ENCODE measurements at regions not wholly inside any gene's neighbourhood (a gene's known extent, or its start where the extent isn't known, plus 50 kb on each side); places are given as distances from the start of the nearest gene placed in this dataset.

GRCh38 chr13:107586216-107586615 lies 629.1 kb downstream of the LIG4 start:
- TF ChIP-seq CTCF (IDR thresholded peaks at IDR 0.05): no peak
- no peak for DNase-seq
- intact Hi-C loops (cut with DNase I): no loop called here
- no peak for ATAC-seq
- Histone ChIP-seq H3K27ac (no peak overlapping the region), H3K36me3 (no peaks in the 10 kb centered on the region), H3K4me1 (no peaks in the 10 kb centered on the region), H3K27me3 (ENCODE audit: low read depth) (no peaks in the 10 kb centered on the region), H3K4me3 (no peak overlapping the region), H3K9me3 (no peaks in the 10 kb centered on the region)

DNA sequence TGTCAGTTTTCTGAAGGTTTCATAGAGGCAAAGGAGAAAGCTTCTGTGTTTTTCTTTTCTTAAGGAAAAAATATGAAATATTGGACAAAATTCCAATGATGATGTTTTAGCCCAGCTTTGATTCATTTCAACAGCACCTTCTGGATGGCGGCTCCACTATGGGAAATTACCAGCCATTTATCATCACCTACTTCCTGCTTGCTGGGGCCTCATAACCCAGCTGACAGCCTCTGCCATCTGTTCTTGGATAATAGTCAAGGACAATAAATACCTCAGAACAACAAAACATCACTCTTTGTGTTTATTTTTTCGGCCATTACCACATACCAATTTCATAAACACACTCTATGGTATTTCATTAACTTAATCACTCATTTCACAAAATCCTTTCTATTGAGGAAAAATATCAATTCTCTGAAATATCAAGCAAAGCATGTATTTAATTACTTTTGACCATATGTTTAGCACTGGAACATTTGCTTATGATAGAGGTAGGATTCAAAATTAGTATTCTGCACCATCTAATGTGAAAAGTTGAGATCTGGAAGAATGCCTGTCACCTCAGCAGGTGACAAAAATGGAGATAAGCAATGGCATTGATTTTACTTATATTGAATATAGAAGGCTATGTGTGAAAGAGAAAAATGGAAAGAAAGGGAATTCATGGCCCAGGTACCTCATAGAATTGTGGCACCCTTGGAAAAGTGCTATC lies 629.7 kb downstream of the LIG4 start:
- intact Hi-C loops (cut with DNase I): no loop called here
- Histone ChIP-seq H3K9me3 (no peaks in the 10 kb centered on the region), H3K27ac (no peak overlapping the region), H3K4me3 (no peak overlapping the region), H3K27me3 (ENCODE audit: low read depth) (no peaks in the 10 kb centered on the region), H3K4me1 (no peaks in the 10 kb centered on the region), H3K36me3 (no peaks in the 10 kb centered on the region)
- no peak for ATAC-seq
- no peak for TF ChIP-seq CTCF (IDR thresholded peaks at IDR 0.05)
- DNase-seq: no peak

DNA sequence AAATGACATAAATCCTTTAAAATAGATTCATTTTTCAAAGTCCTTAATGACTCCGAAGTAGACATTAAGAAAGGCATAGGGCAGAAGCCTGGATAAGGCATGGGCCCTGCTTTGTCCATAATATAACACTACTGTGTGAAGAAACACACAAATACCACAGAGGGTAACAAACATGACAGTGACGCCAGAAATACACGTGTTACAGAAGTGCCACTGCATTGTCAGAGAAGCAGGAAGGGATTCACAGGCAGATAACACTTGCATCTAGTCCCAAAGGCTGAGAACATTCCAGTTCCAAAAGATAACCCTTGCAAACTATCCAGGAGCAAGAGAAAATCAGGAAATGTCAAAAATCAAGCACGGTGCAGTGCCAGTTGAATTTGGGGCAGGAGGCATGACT lies 633.2 kb downstream of the LIG4 start:
- no peaks in the 10 kb centered on the region for H3K9me3 ChIP-seq
- DNase-seq: no peak
- no peaks in the 10 kb centered on the region for H3K36me3 ChIP-seq
- no peak for ATAC-seq
- H3K27ac ChIP-seq: no peak overlapping the region
- intact Hi-C loops (cut with DNase I): no loop called here
- H3K4me3 ChIP-seq: no peak overlapping the region
- no peak for TF ChIP-seq CTCF (IDR thresholded peaks at IDR 0.05)
- no peaks in the 10 kb centered on the region for H3K4me1 ChIP-seq
- no peaks in the 10 kb centered on the region for H3K27me3 ChIP-seq (ENCODE audit: low read depth)

GRCh38 chr13:107580741-107581412 lies 634.5 kb downstream of the LIG4 start:
- Histone ChIP-seq H3K27ac (no peak overlapping the region), H3K27me3 (ENCODE audit: low read depth) (no peaks in the 10 kb centered on the region), H3K36me3 (no peaks in the 10 kb centered on the region), H3K4me1 (no peaks in the 10 kb centered on the region), H3K4me3 (no peak overlapping the region), H3K9me3 (no peaks in the 10 kb centered on the region)
- ATAC-seq (no peak), DNase-seq (no peak)
- intact Hi-C loops (cut with DNase I): no loop called here
- no peak for TF ChIP-seq CTCF (IDR thresholded peaks at IDR 0.05)

- TF ChIP-seq CTCF (IDR thresholded peaks at IDR 0.05): no peak
- Histone ChIP-seq H3K36me3 (no peaks in the 10 kb centered on the region), H3K4me1 (no peaks in the 10 kb centered on the region), H3K9me3 (no peaks in the 10 kb centered on the region), H3K4me3 (no peak overlapping the region), H3K27me3 (ENCODE audit: low read depth) (no peaks in the 10 kb centered on the region), H3K27ac (no peak overlapping the region)
- intact Hi-C loops (cut with DNase I): no loop called here
- DNase-seq (no peak), ATAC-seq (no peak)
Observed at GRCh38 chr13:107576430-107576829, 638.9 kb downstream of the LIG4 start.

Measured in lower lobe of right lung (tissue), 2 donors.